Choroid plexus epithelial cell (primary cell): ENCODE measurements at regions not wholly inside any gene's neighbourhood (a gene's known extent, or its start where the extent isn't known, plus 50 kb on each side); places are given as distances from the start of the nearest gene placed in this dataset.

Source experiments
- DNase-seq: peaks from one replicate; pipeline ENCODE4 v3.0.0-alpha.2; 2010; ENCODE audit warnings: low read depth
- H3K4me3 ChIP-seq: 2 replicates; pipeline ENCODE4 v1.5.1; 2011; ENCODE audit warnings: low read depth, mild to moderate bottlenecking, control low read depth, low read length, moderate library complexity
- TF ChIP-seq, protein P1 (sequence below): conservative IDR thresholded peaks from 2 replicates; pipeline ENCODE4 v1.5.1; 2011; ENCODE audit warnings: low read depth, mild to moderate bottlenecking, control low read depth, inconsistent platforms, low read length, moderate library complexity

- no peak overlapping the region for H3K4me3 ChIP-seq
- TF ChIP-seq, protein P1, sequence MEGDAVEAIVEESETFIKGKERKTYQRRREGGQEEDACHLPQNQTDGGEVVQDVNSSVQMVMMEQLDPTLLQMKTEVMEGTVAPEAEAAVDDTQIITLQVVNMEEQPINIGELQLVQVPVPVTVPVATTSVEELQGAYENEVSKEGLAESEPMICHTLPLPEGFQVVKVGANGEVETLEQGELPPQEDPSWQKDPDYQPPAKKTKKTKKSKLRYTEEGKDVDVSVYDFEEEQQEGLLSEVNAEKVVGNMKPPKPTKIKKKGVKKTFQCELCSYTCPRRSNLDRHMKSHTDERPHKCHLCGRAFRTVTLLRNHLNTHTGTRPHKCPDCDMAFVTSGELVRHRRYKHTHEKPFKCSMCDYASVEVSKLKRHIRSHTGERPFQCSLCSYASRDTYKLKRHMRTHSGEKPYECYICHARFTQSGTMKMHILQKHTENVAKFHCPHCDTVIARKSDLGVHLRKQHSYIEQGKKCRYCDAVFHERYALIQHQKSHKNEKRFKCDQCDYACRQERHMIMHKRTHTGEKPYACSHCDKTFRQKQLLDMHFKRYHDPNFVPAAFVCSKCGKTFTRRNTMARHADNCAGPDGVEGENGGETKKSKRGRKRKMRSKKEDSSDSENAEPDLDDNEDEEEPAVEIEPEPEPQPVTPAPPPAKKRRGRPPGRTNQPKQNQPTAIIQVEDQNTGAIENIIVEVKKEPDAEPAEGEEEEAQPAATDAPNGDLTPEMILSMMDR = no peak
- DNase-seq = no peak
Measured at GRCh38 chr13:111954661-111955411, 112.1 kb upstream of the SOX1 start.

DNA sequence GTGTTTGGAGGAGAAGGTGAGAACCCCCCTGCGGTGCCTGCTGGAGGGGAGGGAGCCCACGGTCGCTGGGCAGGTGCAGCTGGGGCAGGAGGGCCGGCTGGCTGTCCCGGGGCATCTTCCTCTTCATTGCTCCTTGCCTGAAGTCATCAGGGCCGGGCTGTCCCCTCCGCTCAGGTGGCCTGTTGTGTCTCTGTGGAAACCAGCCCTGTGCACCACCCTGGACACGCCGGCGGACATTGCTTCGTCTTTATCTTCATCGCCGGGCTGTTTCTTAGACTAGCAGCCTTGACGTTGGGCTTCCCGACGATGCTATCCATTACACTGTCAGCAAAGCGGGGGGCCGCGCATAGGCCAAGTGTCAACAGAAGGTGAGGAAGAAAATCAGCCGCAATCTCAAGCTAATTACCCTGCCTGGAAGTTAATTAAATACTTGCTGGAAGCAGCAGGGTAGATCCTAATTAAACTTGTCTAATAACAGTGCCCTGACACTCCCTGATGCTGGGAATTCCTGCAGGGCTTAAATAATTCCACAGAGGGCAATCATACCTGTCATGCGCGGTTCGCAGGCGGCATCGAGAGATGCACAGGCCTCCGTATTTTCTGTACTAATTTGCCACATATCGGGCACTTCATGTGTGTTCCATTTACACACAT, 111.4 kb upstream of the SOX1 start:
- TF ChIP-seq, protein P1 = no peak
- no peak for DNase-seq
- H3K4me3 ChIP-seq = no peak overlapping the region

DNA sequence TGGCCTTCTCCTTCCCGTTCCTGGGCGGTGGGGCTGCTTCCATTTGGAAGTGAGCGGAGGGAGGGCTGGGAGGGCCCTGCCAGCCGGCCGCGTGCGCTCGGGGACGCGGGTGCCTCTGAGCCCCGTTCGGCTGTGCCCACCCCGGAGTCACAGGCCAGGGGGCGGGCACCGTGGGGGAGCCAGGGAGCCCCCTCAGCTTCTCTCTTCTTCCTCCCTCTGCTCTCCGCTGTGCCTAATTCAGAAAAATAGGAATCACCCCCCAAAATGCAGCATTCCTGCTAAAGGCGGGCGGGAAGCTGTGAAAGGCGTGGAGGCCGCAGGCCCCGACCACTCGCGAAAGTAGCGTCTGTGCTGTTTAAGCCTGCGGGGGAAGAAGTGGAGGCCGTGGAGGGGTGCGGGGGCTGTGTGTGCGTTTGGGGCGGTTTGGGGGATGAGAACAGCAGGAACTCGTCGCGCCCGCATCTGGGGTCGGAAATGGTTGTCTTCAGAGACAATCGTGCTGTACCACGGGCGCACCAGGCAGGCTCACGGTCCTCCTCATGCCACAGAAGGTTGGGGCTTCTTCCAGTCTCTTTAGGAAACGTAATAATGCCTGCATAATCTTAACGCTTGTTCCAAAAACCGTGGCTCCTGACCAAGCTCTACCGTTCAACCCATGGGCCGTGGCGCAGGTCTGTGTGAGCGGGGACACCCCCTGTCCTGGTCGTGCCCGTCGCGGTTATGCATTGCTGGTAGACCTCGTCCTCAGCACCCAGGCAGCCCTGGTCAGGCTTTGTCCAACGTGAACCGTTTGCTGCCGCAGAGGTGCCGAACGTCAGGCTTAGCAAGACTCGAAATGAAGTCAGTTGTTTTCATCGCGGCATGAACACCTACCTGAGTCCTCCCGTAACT, 110.4 kb upstream of the SOX1 start:
- TF ChIP-seq, protein P1 = no peak
- H3K4me3 ChIP-seq = no peak overlapping the region

GRCh38 chr13:111957913-111958450, 109.0 kb upstream of the SOX1 start:
- TF ChIP-seq, protein P1 = no peak
- H3K4me3 ChIP-seq = no peak overlapping the region
- no peak for DNase-seq

More for the DNA sequence above, 110.4 kb upstream of the SOX1 start:
- DNase-seq = no peak

DNA sequence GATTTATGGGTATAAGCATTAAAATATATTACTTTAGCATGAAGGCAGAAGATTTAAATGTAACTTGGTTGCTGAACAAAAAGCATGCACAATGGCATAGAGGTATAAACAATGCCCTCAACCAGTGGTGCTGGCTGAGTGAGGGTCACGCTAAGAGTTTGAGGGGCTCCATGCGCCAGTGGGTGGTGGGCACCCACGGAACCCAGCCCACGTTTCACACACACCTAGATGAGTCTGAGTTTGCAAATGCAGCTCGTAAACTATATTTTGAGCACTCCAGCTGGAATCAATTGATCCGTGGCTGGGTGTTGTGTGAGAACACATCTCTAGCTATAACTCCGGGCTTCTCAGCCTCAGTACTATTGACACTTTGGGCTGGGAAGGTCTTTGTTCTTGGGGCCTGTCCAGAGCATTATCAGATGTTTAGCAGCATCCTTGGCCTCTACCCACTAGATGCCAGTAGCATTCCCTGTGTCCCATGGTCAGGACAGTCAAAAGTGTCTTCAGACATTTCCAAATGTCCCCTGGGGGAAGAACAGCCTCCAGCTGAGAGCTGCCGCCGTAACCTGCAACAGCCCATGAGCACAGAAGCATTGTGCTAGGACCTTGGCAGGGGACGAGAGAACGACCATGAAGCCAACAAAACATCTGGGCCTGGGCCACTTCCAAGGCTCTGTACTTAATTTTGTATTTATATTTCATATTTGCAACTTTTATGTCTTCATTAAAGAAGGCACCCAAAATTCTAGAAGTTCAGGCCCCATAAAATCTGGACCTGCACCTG, 108.1 kb upstream of the SOX1 start:
- TF ChIP-seq, protein P1 = no peak
- H3K4me3 ChIP-seq = no peak overlapping the region
- no peak for DNase-seq

- no peak for DNase-seq
- no peak overlapping the region for H3K4me3 ChIP-seq
- TF ChIP-seq, protein P1 = no peak
Measured at GRCh38 chr13:111960152-111960772, 106.7 kb upstream of the SOX1 start.
